GM21515 (cell line): ENCODE measurements at regions not wholly inside any gene's neighbourhood (a gene's known extent, or its start where the extent isn't known, plus 50 kb on each side); places are given as distances from the start of the nearest gene placed in this dataset.
"Not testable (repeated sequence)": the region's sequence is repeated elsewhere in the genome, so short reads cannot be mapped to it uniquely, and the experiment has no call there.

Experiments used
- ATAC-seq: cut with Tn5 transposase; IDR thresholded peaks from one replicate; pipeline ENCODE4 v1.9.1; 2021; ENCODE audit not compliant: unreplicated experiment

DNA sequence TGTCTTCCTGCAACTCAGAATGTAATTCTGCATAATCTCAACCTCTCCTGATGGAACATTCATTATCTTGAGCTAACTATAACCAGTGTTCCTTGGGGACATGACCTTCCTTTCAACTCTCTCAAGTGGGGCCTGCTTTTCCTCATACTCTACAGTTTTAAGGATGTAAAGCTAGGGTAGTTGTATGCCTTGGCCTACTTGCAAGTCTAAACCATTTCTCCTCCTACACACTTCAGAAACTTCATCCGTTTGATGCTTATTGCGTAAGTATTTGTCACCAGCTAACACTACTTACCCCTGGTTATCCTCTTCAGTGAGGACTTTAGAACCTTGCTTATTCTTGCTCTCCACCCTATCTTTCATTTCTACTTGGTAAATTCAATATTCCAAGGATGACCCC, 548.9 kb downstream of the HINT1 start:
- no peak for ATAC-seq

DNA sequence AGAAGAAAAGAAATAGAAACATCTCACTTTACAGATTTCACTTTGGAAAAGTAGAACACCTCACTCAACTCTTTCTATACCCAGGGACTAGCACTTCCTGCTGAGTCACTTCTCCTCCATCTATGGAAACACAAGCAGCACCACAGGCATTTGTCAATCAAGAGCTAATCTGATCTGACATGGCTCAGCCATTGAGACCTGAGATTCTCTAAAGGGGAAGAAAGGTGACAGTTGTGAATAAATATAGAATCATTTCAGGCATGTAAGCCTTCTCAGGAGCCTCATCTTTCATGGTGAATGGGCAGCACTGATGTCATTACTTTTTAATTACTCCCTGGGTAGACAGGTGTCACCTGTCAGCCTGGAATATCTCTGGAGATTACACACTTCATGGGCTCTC, 559.8 kb downstream of the HINT1 start:
- ATAC-seq, result no peak

DNA sequence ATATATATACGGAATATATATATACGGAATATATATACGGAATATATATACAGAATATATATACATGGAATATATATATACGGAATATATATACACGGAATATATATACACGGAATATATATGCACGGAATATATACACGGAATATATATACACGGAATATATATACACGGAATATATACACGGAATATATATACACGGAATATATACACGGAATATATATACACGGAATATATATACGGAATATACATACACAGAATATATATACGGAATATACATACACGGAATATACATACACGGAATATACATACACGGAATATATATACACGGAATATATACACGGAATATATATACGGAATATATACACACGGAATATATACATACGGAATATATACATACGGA, 568.4 kb downstream of the HINT1 start:
- ATAC-seq, result not testable (repeated sequence)

DNA sequence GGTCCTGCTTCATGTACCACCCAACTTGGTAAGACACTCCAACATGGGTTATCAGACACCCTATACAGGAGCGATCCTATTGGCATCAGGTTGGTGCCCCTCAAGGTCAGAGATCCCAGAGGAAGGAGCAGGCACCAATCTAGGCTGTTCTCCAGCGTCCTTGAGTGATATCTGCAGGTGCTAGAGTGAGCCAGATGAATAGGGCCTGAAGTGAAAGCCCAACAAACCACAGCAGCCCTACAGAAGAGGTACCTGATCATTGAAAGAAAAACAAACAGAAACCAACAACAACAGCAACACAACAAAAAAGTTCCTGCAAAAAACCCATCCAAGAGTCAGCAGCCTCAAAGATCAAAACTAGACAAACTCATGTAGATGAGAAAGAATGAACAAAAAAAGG, 584.8 kb downstream of the HINT1 start:
- ATAC-seq, result no peak

DNA sequence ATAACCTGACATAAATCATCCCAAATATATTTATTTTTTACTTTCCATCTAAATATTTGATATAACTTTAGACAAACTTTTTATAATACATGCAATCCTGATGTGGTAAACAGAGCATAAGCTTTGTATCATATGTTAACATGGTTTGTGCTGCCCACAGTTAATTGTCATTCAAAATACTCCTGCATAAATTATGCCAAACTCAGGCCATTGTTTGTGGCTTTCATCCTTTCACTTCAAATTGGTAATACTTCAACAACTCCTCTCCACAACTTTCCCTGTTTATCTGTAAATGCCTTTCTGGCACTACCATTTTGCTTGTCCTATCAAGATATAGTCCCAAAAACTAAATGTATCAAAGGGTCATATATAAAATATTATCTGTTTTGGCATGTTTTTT, 586.7 kb downstream of the HINT1 start:
- ATAC-seq, result no peak

DNA sequence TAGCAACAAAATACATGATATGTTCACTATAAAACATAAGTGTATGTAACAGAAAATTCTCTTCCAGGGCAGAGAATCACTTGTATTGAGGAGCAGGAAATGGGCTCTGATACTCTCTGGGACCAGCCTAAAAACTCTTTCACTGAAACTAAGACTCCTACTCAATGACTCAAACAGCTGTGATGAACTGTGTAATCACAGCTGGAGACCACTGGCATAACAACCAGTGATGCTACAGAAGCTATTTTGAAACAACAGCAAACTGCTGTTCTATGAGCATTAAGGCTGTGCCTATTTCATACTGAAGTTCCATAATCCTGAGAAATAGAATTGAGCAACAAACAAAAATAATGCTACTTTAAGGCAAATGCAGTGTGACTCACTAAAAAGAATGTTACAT, 594.0 kb downstream of the HINT1 start:
- ATAC-seq, result no peak

DNA sequence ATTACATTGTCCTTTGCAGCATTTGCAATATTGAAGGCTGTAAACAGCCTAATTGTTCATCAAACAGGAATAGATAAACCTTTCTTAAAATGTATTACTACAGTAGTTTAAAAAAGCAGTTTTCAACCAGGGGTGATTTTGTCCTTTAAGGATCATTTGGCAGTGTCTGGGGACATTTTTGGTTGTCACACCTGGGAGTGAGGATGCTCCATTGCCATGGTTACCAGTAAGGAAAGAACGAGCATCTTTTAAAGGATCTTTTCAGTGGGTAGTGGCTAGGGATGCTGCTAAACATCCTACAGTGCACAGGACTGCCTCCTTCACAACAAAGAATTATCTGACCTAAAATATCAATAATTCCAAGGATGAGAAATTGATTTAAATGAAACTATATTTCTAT, 596.3 kb downstream of the HINT1 start:
- ATAC-seq, result no peak

DNA sequence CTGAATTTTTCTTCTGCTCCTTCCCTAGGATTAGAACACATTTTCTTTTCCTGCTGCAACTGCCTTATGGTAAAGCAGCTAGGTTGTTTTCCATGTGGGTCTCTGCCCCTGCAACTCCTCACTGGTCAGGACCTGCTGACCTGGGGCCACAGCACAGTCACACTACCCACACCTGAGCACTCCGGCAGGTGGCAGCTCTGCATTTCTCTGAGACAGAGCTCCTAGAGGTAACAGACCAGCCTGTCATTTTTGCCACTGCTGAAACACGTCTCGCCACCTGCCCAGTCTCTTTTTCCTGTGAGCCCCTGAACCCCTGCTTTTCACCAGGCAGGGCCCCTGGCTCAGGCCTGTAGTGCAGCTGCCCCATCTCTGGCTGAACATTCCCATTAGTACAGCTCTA, 609.6 kb downstream of the HINT1 start:
- no peak for ATAC-seq

DNA sequence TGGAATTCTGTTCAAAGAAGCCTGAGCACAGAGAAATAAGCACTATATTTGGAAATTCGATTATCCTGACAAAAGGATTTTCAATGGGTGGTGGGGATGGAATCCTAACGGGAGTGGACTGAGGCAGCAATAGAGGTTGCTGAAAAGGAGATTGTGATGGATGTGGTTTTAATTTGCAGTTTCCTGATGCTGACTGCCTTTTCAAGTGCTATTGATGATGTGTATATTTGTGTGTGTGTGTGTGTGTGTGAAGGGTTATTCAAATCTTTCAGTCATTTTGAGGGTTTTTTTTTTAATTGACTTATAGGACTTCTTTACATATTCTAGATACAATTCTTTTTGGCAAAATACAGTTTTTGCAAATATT, 614.5 kb downstream of the HINT1 start:
- ATAC-seq, result no peak

DNA sequence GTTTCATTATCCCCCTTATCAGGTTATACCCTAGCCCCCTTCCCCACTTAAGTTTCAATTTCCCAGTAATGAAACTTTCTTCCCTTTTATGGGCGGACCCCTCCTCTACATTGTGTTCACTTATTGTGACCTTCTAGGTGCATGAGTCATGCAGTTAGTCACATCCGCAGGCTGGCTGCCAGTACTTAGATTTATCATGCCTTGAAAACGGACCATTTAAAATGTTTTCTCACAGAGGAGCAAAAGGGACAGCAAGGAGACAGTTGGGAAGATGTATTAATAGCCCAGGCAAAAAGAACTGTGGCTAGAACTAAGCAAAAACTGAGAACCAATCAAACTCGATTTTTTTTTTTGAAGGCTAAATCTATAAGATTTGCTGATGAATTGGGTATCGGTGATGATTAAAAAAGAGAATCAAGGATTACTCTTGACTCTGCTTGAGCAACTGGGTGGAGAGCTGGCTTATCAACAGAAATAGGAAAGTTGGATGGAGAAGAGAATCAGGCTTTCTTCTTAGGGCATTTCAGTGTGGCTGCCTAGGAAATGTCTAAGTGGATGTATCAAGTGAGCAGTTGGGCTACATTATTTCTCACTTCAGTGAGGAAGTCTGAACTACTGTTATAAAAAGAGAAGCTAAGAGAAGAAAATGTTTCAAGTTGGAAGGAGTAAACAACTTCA, 615.0 kb downstream of the HINT1 start:
- no peak for ATAC-seq

DNA sequence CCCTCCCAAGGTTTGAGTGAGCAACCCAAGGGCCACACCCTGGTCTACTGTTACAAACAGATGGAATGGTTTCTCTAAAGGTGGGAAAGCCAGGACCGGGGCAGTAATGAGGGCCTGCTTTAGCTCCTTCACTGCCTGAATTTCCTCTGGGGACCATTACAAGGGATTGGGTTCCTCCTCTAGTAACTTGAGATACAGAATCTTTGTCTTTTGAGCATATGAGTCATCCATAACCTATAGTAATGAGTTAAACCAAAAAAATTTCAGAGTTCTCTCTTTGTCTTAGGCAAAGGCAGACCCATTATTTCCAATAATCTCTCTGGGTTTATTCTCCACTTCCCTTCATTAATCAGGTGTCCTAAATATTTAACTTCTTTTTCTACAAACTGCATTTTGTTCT, 618.8 kb downstream of the HINT1 start:
- ATAC-seq, result no peak

DNA sequence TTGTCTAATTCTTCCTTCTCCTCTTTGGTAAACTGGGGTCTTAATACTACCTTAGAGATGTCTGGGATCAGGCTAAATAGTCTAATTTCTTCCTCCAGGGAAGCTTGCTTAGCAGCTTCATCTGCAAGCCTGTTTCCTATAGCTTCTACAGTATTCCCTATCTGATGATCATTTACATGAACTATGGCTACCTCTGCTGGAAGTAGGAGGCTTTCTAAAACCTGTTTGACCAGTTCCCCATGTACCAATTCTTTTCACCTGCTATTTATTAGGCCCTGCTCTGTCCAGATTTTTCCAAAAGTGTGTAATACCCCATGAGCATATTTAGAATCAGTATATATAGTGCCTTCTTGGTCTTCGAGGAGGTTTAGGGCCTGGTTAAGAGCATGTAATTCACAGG, 619.8 kb downstream of the HINT1 start:
- no peak for ATAC-seq

DNA sequence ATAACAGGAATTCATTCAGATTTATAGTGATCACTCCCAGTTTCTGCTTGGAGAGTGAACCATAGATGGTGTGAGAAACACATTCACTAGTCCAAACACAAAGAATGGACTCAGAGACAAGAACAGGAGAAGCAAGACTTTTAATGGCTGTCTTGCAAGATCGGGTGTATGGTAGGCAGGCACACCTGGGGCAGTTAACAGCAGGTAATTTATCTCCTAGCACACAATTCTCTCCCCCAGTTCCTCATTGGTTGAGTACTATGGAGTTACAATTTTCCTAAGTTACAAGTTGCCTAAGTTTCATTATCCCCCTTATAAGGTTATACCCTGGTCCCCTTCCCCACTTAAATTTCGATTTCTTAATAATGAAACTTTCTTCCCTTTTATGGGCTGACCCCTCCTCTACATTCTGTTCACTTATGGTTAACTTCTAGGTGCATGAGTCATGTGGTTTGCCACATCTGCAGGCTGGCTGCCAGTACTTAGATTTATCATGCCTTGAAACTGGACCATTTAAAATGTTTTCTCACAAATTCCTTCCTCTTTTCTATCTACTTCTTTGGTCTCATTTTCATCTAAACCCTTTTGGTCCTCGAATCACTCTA, 623.3 kb downstream of the HINT1 start:
- peak; percentile 75 for ATAC-seq

DNA sequence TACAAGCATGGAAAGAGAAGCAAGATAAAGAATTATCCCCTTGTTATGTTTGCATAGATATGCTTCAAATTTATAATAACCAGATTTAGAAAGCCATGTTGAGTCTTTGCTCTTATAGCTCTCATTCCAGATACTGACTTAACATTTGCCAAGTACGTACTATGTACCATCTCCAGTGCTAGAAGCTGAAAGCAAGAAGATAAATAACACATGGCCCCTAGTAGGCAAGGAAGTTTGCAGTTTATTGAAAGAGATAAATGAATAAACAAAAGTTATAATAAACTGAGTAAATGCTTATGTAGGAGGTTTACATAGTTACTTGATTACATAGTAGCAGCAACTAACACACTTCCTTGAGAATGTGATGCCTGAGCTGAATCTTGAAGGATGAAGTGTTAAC, 628.4 kb downstream of the HINT1 start:
- no peak for ATAC-seq

DNA sequence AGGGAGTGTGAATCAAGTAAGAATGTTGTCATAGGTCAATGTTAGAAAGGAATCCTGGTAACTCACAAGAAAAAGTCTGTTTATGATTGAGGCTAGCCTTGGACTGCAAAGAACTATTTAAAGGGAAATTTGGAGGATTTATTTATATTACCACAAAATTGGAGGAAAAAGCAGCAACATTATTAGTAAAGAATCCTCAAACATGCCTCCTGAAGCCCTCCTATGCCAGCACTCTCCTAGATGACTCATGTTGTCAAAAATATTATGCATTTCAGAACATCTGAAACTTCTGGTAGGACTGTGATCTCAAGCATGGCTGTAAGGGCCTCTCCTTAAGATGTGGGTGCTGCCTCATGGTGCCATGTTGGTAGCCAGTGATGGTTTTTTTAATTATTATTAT, 628.5 kb downstream of the CHSY3 start:
- no peak for ATAC-seq

DNA sequence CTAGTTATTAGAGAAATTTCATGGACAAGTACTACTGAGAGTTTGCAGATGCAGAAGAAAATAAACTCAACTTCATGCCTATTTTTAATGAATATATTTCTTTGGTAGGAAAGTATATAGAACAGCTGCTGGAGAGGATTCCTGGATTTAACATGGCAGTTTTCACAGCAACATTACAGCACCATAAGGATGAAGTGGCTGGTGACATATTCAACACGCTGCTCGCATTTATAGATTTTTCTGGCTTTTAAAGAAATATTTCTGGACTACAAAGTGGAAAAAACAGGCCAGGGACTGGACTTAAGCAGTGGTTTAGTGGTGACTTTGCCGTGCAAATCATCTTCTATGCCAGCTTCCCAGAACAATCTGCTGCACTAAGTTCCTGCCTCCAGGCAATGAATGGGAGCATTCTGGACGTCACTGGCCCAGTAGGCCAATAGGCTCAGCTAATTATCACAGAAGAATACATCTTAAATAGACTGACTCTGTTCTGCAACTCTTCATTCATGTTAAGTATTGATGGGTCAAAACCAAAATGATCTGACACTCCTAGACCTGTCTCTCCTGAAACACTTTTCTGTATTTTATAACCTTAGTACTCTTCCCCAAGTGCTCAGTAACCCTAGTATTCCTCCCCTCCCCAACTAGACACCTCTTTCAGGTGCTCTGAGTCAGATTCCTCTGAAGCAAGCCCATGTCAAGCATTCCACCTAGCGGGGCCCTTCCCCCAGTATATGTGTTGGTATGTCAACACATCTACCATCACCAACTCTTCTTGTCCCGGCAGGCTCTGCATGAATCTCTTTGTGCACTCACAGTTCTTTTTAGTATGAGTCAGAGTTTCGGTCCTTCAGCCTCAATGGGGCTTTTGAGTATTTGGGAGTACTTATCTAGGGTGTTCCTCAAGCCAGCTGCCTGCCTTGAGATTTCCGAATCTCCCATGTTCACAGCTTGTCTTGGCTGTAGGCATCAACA, 625.5 kb downstream of the CHSY3 start:
- no peak for ATAC-seq

DNA sequence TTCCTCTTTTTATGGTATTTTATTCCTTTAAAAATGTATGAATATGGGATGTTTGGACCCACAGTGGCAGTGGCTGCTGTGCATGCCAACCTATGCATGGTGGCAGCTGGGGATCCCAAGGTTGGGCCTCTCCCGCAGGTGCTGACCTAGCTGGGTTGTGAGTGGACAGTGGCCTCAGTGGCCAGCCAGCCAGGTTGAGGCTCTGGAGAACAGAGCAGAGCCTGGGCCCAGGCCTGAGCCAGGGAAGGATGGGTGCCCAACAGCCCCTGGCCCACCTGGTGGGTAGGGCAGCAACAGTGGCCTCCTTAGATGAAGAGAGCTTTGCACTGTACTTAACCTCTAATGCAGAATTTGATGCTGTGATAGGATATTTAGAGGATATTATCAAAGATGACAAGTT, 624.8 kb downstream of the CHSY3 start:
- no peak for ATAC-seq

DNA sequence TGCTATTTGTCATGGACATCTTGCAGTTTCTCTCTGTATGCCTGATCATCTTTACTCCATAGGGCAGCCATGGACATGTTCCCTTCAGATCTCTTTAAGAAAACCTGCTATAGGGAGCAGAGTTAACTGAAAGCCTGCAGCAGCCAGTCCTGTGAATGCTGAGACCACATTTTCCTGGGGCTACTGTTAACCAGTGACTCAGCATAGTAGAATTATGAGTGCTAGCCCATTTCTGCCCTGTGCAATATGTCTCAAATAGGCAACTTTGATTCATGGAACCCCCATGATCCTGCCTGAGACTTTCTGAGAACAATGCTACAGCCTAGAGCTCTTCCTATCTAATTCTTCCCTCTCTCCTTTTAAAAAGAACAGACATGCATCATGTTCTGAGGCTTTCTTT, 624.2 kb downstream of the CHSY3 start:
- ATAC-seq, result no peak

DNA sequence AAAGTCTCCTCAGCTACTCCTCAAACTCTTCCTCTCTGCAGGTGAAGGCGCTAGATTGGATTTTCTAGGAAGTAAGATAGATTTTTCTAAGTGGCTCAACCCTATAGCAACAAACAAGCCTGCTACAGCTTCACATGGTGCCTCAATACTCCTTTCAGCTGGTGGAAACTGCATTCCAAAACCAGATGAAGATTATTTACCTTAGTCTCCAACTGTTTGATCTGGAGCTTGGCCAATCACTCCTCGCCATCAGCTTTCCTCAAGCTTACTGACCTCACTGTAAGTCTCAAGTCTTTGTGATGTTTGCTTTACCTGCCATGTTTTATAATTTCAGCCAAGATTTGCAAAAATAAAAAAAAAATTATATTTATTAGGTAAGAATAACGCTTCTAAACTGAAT, 622.4 kb downstream of the CHSY3 start:
- ATAC-seq, result no peak

DNA sequence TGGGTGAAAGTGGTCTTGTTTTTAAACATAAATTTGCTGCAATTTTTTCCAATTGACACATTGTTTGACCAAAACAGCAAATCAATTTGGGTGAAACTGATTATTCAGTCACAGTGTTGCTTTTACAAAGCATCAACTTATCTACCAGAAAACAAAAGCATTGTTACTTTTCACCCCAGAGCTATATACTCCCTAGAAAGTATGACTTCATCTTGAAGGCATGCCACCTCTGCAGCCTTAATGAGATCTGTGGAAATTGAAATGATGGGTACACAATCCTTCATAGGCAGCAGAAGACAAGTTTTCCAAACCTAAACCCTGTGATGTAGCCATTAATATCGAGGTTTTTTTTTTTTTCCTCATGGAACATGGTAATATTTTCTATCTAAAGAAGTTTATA, 615.9 kb downstream of the CHSY3 start:
- ATAC-seq, result no peak

DNA sequence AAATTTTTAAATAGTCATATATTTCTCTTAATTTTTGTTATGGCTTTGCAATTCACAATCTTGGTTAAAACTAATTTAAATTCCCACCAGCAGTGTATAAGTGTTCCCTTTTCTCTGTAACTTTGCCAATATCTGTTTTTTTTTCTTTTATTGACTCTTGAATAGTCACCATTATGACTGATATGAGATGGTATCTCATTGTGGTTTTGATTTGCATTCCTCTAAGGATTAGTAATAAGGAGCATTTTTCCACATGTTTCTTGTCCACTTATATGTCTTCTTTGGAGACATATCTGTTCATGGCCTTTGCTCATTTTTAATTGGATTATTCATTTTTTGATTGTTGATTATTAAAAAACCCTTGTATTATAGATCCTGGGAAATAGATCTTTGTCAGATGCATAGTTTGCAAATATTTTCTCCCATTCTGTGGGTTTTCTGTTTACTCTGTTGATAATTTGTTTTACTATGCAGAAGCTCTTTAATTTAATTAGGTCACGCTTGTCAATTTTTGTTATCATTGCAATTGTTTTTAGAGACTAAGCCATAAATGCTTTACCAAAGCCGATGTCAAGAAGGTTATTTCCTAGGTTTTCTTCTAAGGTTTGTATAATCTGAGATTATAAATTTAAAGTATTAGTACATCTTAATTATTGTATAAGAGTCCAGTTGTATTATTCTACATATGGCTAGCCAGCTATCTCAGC, 610.9 kb downstream of the CHSY3 start:
- ATAC-seq, result no peak
